Non-pigmented ciliary epithelial cell (primary cell): ENCODE measurements at regions not wholly inside any gene's neighbourhood (a gene's known extent, or its start where the extent isn't known, plus 50 kb on each side); places are given as distances from the start of the nearest gene placed in this dataset.
A peak's percentile ranks its signal among the peaks of the same experiment; 100 is the strongest.

ENCODE experiments used
- DNase-seq: peaks from one replicate; pipeline ENCODE4 v3.0.0-alpha.2; 2010; ENCODE audit warnings: low read depth

- DNase-seq, result peak; percentile 24
Observed at GRCh38 chr13:64314331-64314730, 2898.7 kb upstream of the PCDH20 start.

GRCh38 chr13:64311948-64312347, 2896.3 kb upstream of the PCDH20 start:
- no peak for DNase-seq

GRCh38 chr13:64311112-64311511, 2895.5 kb upstream of the PCDH20 start:
- DNase-seq, result no peak

GRCh38 chr13:64305246-64305645, 2889.6 kb upstream of the PCDH20 start:
- DNase-seq, result peak; percentile 28

GRCh38 chr13:64300239-64300638, 2884.6 kb upstream of the PCDH20 start:
- DNase-seq, result no peak

- no peak for DNase-seq
Observed at GRCh38 chr13:64293923-64294322, 2878.3 kb upstream of the PCDH20 start.

GRCh38 chr13:64289702-64290101, 2874.1 kb upstream of the PCDH20 start:
- no peak for DNase-seq

GRCh38 chr13:64283926-64284325, 2868.3 kb upstream of the PCDH20 start:
- DNase-seq, result no peak

- peak; percentile 36 for DNase-seq
Observed at GRCh38 chr13:64278493-64278892, 2862.8 kb upstream of the PCDH20 start.

- no peak for DNase-seq
Observed at GRCh38 chr13:64277097-64277496, 2861.4 kb upstream of the PCDH20 start.

GRCh38 chr13:64276232-64276631, 2860.6 kb upstream of the PCDH20 start:
- DNase-seq, result no peak

GRCh38 chr13:64274481-64275217, 2859.0 kb upstream of the PCDH20 start:
- DNase-seq, result peak; percentile 28

GRCh38 chr13:64273780-64274179, 2858.1 kb upstream of the PCDH20 start:
- DNase-seq, result no peak

GRCh38 chr13:64272681-64273080, 2857.0 kb upstream of the PCDH20 start:
- DNase-seq, result no peak

- no peak for DNase-seq
Observed at GRCh38 chr13:64266024-64266423, 2850.4 kb upstream of the PCDH20 start.

GRCh38 chr13:64263285-64263684, 2847.6 kb upstream of the PCDH20 start:
- DNase-seq, result no peak

- no peak for DNase-seq
Observed at GRCh38 chr13:64256751-64257150, 2841.1 kb upstream of the PCDH20 start.

GRCh38 chr13:64255988-64256387, 2840.3 kb upstream of the PCDH20 start:
- DNase-seq, result no peak

GRCh38 chr13:64248371-64249065, 2832.9 kb upstream of the PCDH20 start:
- DNase-seq, result peak; percentile 17

- peak; percentile 42 for DNase-seq
Observed at GRCh38 chr13:64239372-64239771, 2823.7 kb upstream of the PCDH20 start.

- peak; percentile 71 for DNase-seq
Observed at GRCh38 chr13:64234255-64234654, 2818.6 kb upstream of the PCDH20 start.

GRCh38 chr13:64223016-64223415, 2807.4 kb upstream of the PCDH20 start:
- DNase-seq, result no peak

GRCh38 chr13:64206430-64207225, 2791.0 kb upstream of the PCDH20 start:
- no peak for DNase-seq
